Epithelial cell of esophagus (primary cell): ENCODE measurements at regions not wholly inside any gene's neighbourhood (a gene's known extent, or its start where the extent isn't known, plus 50 kb on each side); places are given as distances from the start of the nearest gene placed in this dataset.

ENCODE experiments used
- DNase-seq: peaks from one replicate; pipeline ENCODE4 v3.0.0; 2010; ENCODE audit warnings: low read depth
- H3K4me3 ChIP-seq: 2 replicates; pipeline ENCODE4 v1.5.1; 2011; ENCODE audit warnings: mild to moderate bottlenecking, low read length, control low read depth
- CTCF ChIP-seq: IDR thresholded peaks from 2 replicates; pipeline ENCODE4 v1.5.1; 2011; ENCODE audit warnings: low read depth, mild to moderate bottlenecking, low read length, control low read depth, inconsistent platforms; ENCODE audit not compliant: insufficient read depth; ENCODE audit errors: missing control alignments

- peak; percentile 8 for DNase-seq
- H3K4me3 ChIP-seq, result no peak overlapping the region
- no peak for TF ChIP-seq CTCF
These were observed 969.2 kb downstream of the CDH18 start for GRCh38 chr5:19018822-19019221.

- no peak overlapping the region for H3K4me3 ChIP-seq
- no peak for TF ChIP-seq CTCF
- no peak for DNase-seq
These were observed 956.5 kb downstream of the CDH18 start for GRCh38 chr5:19031491-19031890.

GRCh38 chr5:19035816-19036215, 952.2 kb downstream of the CDH18 start:
- no peak for TF ChIP-seq CTCF
- H3K4me3 ChIP-seq, result no peak overlapping the region
- DNase-seq, result no peak

GRCh38 chr5:19042106-19042505, 945.9 kb downstream of the CDH18 start:
- TF ChIP-seq CTCF, result no peak
- no peak overlapping the region for H3K4me3 ChIP-seq

GRCh38 chr5:19044311-19044710, 943.7 kb downstream of the CDH18 start:
- H3K4me3 ChIP-seq, result no peak overlapping the region
- DNase-seq, result no peak

More at GRCh38 chr5:19042106-19042505, 945.9 kb downstream of the CDH18 start:
- no peak for DNase-seq

GRCh38 chr5:19044931-19045695, 942.9 kb downstream of the CDH18 start:
- TF ChIP-seq CTCF, result no peak
- no peak for DNase-seq

More at GRCh38 chr5:19044311-19044710, 943.7 kb downstream of the CDH18 start:
- TF ChIP-seq CTCF, result no peak

GRCh38 chr5:19047277-19047676, 940.7 kb downstream of the CDH18 start:
- no peak for TF ChIP-seq CTCF
- no peak overlapping the region for H3K4me3 ChIP-seq
- no peak for DNase-seq

More at GRCh38 chr5:19044931-19045695, 942.9 kb downstream of the CDH18 start:
- no peak overlapping the region for H3K4me3 ChIP-seq
